ENCODE measurements at regions not wholly inside any gene's neighbourhood (a gene's known extent, or its start where the extent isn't known, plus 50 kb on each side); places are given as distances from the start of the nearest gene placed in this dataset.

- Histone ChIP-seq H3K27me3 (no peaks in the 10 kb centered on the region), H3K9me3 (no peaks in the 10 kb centered on the region), H3K36me3 (ENCODE audit: low read depth, missing control alignments) (no peaks in the 10 kb centered on the region), H3K4me1 (no peaks in the 10 kb centered on the region), H3K4me3 (no peak overlapping the region), H3K27ac (peak overlapping the region; percentile 55 to 79)
- no peak for DNase-seq
- WGBS, 2 donors, result 68 to 86% methylated on average over 1 of the region's 1 CpG
- TF ChIP-seq CTCF (IDR thresholded peaks at IDR 0.05), result no peak
- no peak for TF ChIP-seq POLR2A (IDR thresholded peaks at IDR 0.05)
- intact Hi-C loops (cut with DNase I; ENCODE audit: low total_unique reads), result no loop called here
Measured at GRCh38 chr2:223338016-223338415, 264.1 kb downstream of the SCG2 start.

GRCh38 chr2:223357076-223357475, 245.1 kb downstream of the SCG2 start:
- no peak overlapping the region for H3K4me3 ChIP-seq
- TF ChIP-seq CTCF (IDR thresholded peaks at IDR 0.05) (no peak), POLR2A (IDR thresholded peaks at IDR 0.05) (no peak)
- no peaks in the 10 kb centered on the region for H3K9me3 ChIP-seq
- intact Hi-C loops (cut with DNase I; ENCODE audit: low total_unique reads), result no loop called here
- no peaks in the 10 kb centered on the region for H3K4me1 ChIP-seq
- no peak for DNase-seq
- H3K36me3 ChIP-seq (ENCODE audit: low read depth, missing control alignments), result no peaks in the 10 kb centered on the region
- H3K27ac ChIP-seq, result no peak overlapping the region
- WGBS, 2 donors, result 82 to 100% methylated on average over 1 of the region's 1 CpG
- H3K27me3 ChIP-seq, result no peaks in the 10 kb centered on the region

- intact Hi-C loops (cut with DNase I; ENCODE audit: low total_unique reads), result no loop called here
- TF ChIP-seq CTCF (IDR thresholded peaks at IDR 0.05) (no peak), POLR2A (IDR thresholded peaks at IDR 0.05) (no peak)
Measured at GRCh38 chr2:223363085-223363484, 239.1 kb downstream of the SCG2 start.

GRCh38 chr2:223365158-223365679, 236.9 kb downstream of the SCG2 start:
- WGBS, 2 donors, result 55 to 76% methylated on average over 5 of the region's 5 CpGs
- no peak overlapping the region for H3K27ac ChIP-seq
- H3K36me3 ChIP-seq (ENCODE audit: low read depth, missing control alignments), result no peaks in the 10 kb centered on the region
- TF ChIP-seq POLR2A (IDR thresholded peaks at IDR 0.05) (no peak), CTCF (IDR thresholded peaks at IDR 0.05) (no peak)
- H3K4me1 ChIP-seq, result no peaks in the 10 kb centered on the region
- intact Hi-C loops (cut with DNase I; ENCODE audit: low total_unique reads), result no loop called here
- DNase-seq, result no peak
- H3K27me3 ChIP-seq, result no peaks in the 10 kb centered on the region
- no peak overlapping the region for H3K4me3 ChIP-seq
- no peaks in the 10 kb centered on the region for H3K9me3 ChIP-seq

More at GRCh38 chr2:223363085-223363484, 239.1 kb downstream of the SCG2 start:
- no peak for DNase-seq
- Histone ChIP-seq H3K36me3 (ENCODE audit: low read depth, missing control alignments) (no peaks in the 10 kb centered on the region), H3K4me3 (no peak overlapping the region), H3K27me3 (no peaks in the 10 kb centered on the region), H3K9me3 (no peaks in the 10 kb centered on the region), H3K27ac (no peak overlapping the region), H3K4me1 (no peaks in the 10 kb centered on the region)
- 95 to 96% methylated on average over 6 of the region's 6 CpGs for WGBS, 2 donors

GRCh38 chr2:223366566-223366965, 235.6 kb downstream of the SCG2 start:
- Histone ChIP-seq H3K27ac (no peak overlapping the region), H3K36me3 (ENCODE audit: low read depth, missing control alignments) (no peaks in the 10 kb centered on the region), H3K9me3 (no peaks in the 10 kb centered on the region), H3K27me3 (no peaks in the 10 kb centered on the region), H3K4me1 (no peaks in the 10 kb centered on the region), H3K4me3 (no peak overlapping the region)
- no peak for DNase-seq
- intact Hi-C loops (cut with DNase I; ENCODE audit: low total_unique reads), result no loop called here
- no peak for TF ChIP-seq CTCF (IDR thresholded peaks at IDR 0.05)
- TF ChIP-seq POLR2A (IDR thresholded peaks at IDR 0.05), result no peak
- 87 to 90% methylated on average over 5 of the region's 5 CpGs for WGBS, 2 donors
